Mesenchymal stem cell (in vitro differentiated cells and primary cell): ENCODE measurements at regions not wholly inside any gene's neighbourhood (a gene's known extent, or its start where the extent isn't known, plus 50 kb on each side); places are given as distances from the start of the nearest gene placed in this dataset.

ENCODE experiments used
- DNase-seq: peaks from one replicate; pipeline ENCODE4 v3.0.0-alpha.2; 2013
- H2AFZ ChIP-seq: one replicate; pipeline ENCODE4 v1.6.1; 2013; ENCODE audit warnings: low read depth, mild to moderate bottlenecking, control low read depth, inconsistent platforms, low read length, moderate library complexity
- H2AK5ac ChIP-seq: 2 replicates; pipeline ENCODE4 v1.6.1; 2013; ENCODE audit warnings: low read length, moderate library complexity, mild to moderate bottlenecking, inconsistent platforms; ENCODE audit not compliant: severe bottlenecking
- H2BK120ac ChIP-seq: one replicate; pipeline ENCODE4 v1.6.1; 2013; ENCODE audit warnings: low read depth, mild to moderate bottlenecking, inconsistent platforms, low read length, moderate library complexity
- H2BK12ac ChIP-seq, 2 experiments: one replicate each; pipeline ENCODE4 v1.6.1; 2013; ENCODE audit warnings: inconsistent platforms in 2 of 2, low read length in 2 of 2, mild to moderate bottlenecking in 2 of 2, moderate library complexity in 2 of 2, control low read depth in 1 of 2
- H2BK15ac ChIP-seq: one replicate; pipeline ENCODE4 v1.6.1; 2013; ENCODE audit warnings: mild to moderate bottlenecking, low read depth, inconsistent platforms; ENCODE audit not compliant: poor library complexity, severe bottlenecking
- H2BK5ac ChIP-seq: 2 replicates; pipeline ENCODE4 v1.6.1; 2013; ENCODE audit warnings: low read depth, mild to moderate bottlenecking, low read length, control low read depth, inconsistent platforms; ENCODE audit not compliant: poor library complexity, severe bottlenecking
- H3K14ac ChIP-seq, 2 experiments: one replicate each; pipeline ENCODE4 v1.6.1; 2013; ENCODE audit warnings: inconsistent platforms in 2 of 2, low read length in 2 of 2, control low read depth in 1 of 2, mild to moderate bottlenecking in 1 of 2, moderate library complexity in 1 of 2
- H3K18ac ChIP-seq, 2 experiments: one replicate each; pipeline ENCODE4 v1.6.1; 2013; ENCODE audit warnings: inconsistent platforms in 2 of 2, low read length in 2 of 2, control low read depth in 1 of 2, low read depth in 1 of 2, mild to moderate bottlenecking in 1 of 2
- H3K23ac ChIP-seq, 2 experiments: one replicate each; pipeline ENCODE4 v1.6.1; 2013; ENCODE audit warnings: inconsistent platforms in 2 of 2, low read length in 2 of 2, mild to moderate bottlenecking in 2 of 2, moderate library complexity in 2 of 2, control low read depth in 1 of 2
- H3K27ac ChIP-seq: 2 replicates; pipeline ENCODE4 v1.5.1; 2013; ENCODE audit warnings: mild to moderate bottlenecking, moderate library complexity, low read length, control low read depth, inconsistent platforms; ENCODE audit not compliant: poor library complexity, severe bottlenecking
- H3K27me3 ChIP-seq, 2 experiments: 2 replicates each; pipeline versions ENCODE4 v1.6.1 to v1.7.0; 2013; ENCODE audit warnings: low read length in 2 of 2, mild to moderate bottlenecking in 2 of 2, moderate library complexity in 2 of 2, control low read depth in 1 of 2, inconsistent platforms in 1 of 2; ENCODE audit not compliant: control insufficient read depth in 1 of 2, insufficient read depth in 1 of 2
- H3K36me3 ChIP-seq, 2 experiments: 2 replicates each; pipeline versions ENCODE4 v1.6.1 to v1.7.0; 2013; ENCODE audit warnings: low read length in 2 of 2, control low read depth in 1 of 2, inconsistent platforms in 1 of 2, low read depth in 1 of 2, mild to moderate bottlenecking in 1 of 2; ENCODE audit not compliant: insufficient read depth in 2 of 2, control insufficient read depth in 1 of 2
- H3K4ac ChIP-seq, 2 experiments: one replicate each; pipeline ENCODE4 v1.6.1; 2013; ENCODE audit warnings: inconsistent platforms in 2 of 2, low read length in 2 of 2, mild to moderate bottlenecking in 2 of 2, moderate library complexity in 2 of 2, control low read depth in 1 of 2, low read depth in 1 of 2
- H3K4me1 ChIP-seq: 2 replicates; pipeline ENCODE4 v1.6.1; 2013; ENCODE audit warnings: low read depth, low read length, control low read depth; ENCODE audit not compliant: control insufficient read depth, insufficient read depth
- H3K4me2 ChIP-seq: 2 replicates; pipeline ENCODE4 v1.6.1; 2013; ENCODE audit warnings: low read length, mild to moderate bottlenecking, inconsistent platforms; ENCODE audit not compliant: poor library complexity, severe bottlenecking
- H3K4me3 ChIP-seq, 2 experiments: 2 replicates each; pipeline versions ENCODE4 v1.5.1 to v1.7.0; 2013; ENCODE audit warnings: low read length in 2 of 2, mild to moderate bottlenecking in 2 of 2, control low read depth in 1 of 2, low read depth in 1 of 2; ENCODE audit not compliant: insufficient read depth in 1 of 2
- H3K79me1 ChIP-seq: replicated peaks from 2 replicates; pipeline ENCODE4 v1.6.1; 2013; ENCODE audit warnings: mild to moderate bottlenecking, control low read depth, low read length, inconsistent platforms; ENCODE audit not compliant: poor library complexity, severe bottlenecking
- H3K9ac ChIP-seq: 2 replicates; pipeline ENCODE4 v1.7.0; 2013; ENCODE audit warnings: mild to moderate bottlenecking, low read length, moderate library complexity
- H3K9me3 ChIP-seq: 2 replicates; pipeline ENCODE4 v1.7.0; 2013; ENCODE audit warnings: mild to moderate bottlenecking, low read length; ENCODE audit not compliant: control insufficient read depth
- H4K8ac ChIP-seq: one replicate; pipeline ENCODE4 v1.6.1; 2013; ENCODE audit warnings: inconsistent platforms, mild to moderate bottlenecking, low read length, moderate library complexity
- H4K91ac ChIP-seq: one replicate; pipeline ENCODE4 v1.6.1; 2013; ENCODE audit warnings: mild to moderate bottlenecking, low read length, inconsistent platforms
- WGBS: methylation state at CpG from one replicate; pipeline ENCODE4 v1.1.7; 2013; ENCODE audit warnings: mixed read lengths; 5-methylcytosine and 5-hydroxymethylcytosine counted together

DNA sequence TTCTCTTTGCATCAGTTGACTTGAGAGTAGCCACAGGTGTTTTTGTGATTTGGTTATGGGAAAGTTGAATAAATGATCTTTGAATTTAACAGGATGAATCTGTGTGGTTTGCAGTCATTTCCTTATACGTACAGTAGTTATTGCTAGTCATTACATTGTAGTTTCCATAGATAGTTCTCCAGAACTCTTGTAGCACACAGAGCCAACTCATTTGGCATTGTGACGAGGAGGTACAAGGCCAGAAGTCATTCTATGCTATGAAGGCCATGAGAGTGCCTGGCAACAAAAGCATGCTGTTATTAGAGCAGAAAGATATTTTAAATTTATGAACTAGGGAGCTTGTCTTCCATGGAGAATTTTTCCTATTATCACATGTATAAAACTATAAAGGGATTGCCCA lies 973.0 kb upstream of the CHAC2 start:
- H3K27ac ChIP-seq = no peak overlapping the region
- no peak overlapping the region for H2BK15ac ChIP-seq
- no peak overlapping the region for H2AK5ac ChIP-seq
- H3K4me1 ChIP-seq = no peaks in the 10 kb centered on the region
- H2AFZ ChIP-seq = no peak overlapping the region
- no peak overlapping the region for H3K9ac ChIP-seq
- H3K4ac ChIP-seq = no peak overlapping the region
- 67% methylated on average over 2 of the region's 2 CpGs for WGBS
- no peak overlapping the region for H4K91ac ChIP-seq
- no peak overlapping the region for H4K8ac ChIP-seq
- no peaks in the 10 kb centered on the region for H3K27me3 ChIP-seq
- H2BK120ac ChIP-seq = no peak overlapping the region
- no peak overlapping the region for H2BK5ac ChIP-seq
- no peak overlapping the region for H2BK12ac ChIP-seq
- no peak overlapping the region for H3K18ac ChIP-seq
- H3K14ac ChIP-seq = no peak overlapping the region
- no peak overlapping the region for H3K4me3 ChIP-seq
- H3K36me3 ChIP-seq = no peaks in the 10 kb centered on the region
- H3K9me3 ChIP-seq = peaks cover 12% of the 10 kb centered on the region
- no peaks in the 10 kb centered on the region for H3K79me1 ChIP-seq
- no peak for DNase-seq
- H3K4me2 ChIP-seq = no peak overlapping the region
- no peak overlapping the region for H3K23ac ChIP-seq

DNA sequence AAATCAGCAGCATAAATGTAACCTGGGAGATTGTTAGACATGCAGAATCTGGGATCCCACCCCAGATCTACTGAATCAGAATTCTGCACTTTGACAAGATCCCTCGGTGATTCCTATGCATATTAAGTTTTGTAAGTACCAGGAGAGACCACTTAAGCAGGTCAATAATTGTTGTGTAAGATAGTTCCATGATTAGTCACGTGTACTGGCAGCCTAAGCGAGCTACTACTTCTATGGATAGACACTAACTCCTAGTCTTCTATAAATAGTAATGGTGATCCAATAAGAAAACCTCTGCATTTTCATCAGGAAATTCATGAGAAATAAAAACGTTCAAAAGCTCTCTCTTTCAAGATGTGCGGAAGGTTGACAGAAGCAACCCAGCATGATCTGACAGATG lies 988.2 kb upstream of the CHAC2 start:
- no peak overlapping the region for H2BK5ac ChIP-seq
- H3K4me2 ChIP-seq = no peak overlapping the region
- H3K4me1 ChIP-seq = no peaks in the 10 kb centered on the region
- 77% methylated on average over 3 of the region's 5 CpGs for WGBS
- no peak overlapping the region for H4K8ac ChIP-seq
- no peak overlapping the region for H3K4ac ChIP-seq
- no peak overlapping the region for H2BK12ac ChIP-seq
- DNase-seq = no peak
- no peak overlapping the region for H2AK5ac ChIP-seq
- H3K27me3 ChIP-seq = no peaks in the 10 kb centered on the region
- H3K27ac ChIP-seq = no peak overlapping the region
- H4K91ac ChIP-seq = no peak overlapping the region
- peaks cover 8% of the 10 kb centered on the region for H3K9me3 ChIP-seq
- H3K9ac ChIP-seq = no peak overlapping the region
- no peak overlapping the region for H2BK120ac ChIP-seq
- no peak overlapping the region for H3K4me3 ChIP-seq
- no peaks in the 10 kb centered on the region for H3K36me3 ChIP-seq
- no peak overlapping the region for H3K14ac ChIP-seq
- no peaks in the 10 kb centered on the region for H3K79me1 ChIP-seq
- H3K18ac ChIP-seq = no peak overlapping the region
- H3K23ac ChIP-seq = no peak overlapping the region
- H2AFZ ChIP-seq = no peak overlapping the region
- no peak overlapping the region for H2BK15ac ChIP-seq

DNA sequence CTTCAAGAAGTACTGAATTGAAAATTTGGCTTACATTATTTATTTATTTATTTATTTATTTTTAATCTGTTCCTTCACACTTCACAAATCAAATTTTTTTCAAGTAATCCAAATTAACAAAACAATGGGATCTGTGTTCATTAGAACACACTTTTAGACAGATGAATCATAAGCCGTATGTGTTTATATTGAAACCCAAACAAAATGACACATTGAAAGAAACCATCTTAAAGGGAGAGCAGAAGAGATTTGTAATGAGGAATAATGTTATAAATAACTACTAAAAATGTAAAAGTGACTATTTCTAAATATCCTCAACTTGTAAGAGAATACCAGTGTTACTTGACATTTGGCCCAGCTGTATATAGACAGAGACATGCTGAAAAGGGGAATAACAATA lies 991.0 kb upstream of the CHAC2 start:
- Histone ChIP-seq H3K27me3 (no peaks in the 10 kb centered on the region), H3K4ac (no peak overlapping the region), H3K9me3 (peaks cover 16% of the 10 kb centered on the region), H2BK12ac (no peak overlapping the region), H2BK5ac (no peak overlapping the region), H3K4me1 (no peaks in the 10 kb centered on the region), H3K79me1 (no peaks in the 10 kb centered on the region), H2BK15ac (no peak overlapping the region), H3K18ac (no peak overlapping the region), H3K27ac (no peak overlapping the region), H2AFZ (no peak overlapping the region), H3K4me3 (no peak overlapping the region), H3K36me3 (no peaks in the 10 kb centered on the region), H2BK120ac (no peak overlapping the region), H4K91ac (no peak overlapping the region), H3K23ac (no peak overlapping the region), H3K14ac (no peak overlapping the region), H2AK5ac (no peak overlapping the region), H3K9ac (no peak overlapping the region), H4K8ac (no peak overlapping the region), H3K4me2 (no peak overlapping the region)
- no CpG with 5 or more reads among the region's 1 CpG for WGBS
- DNase-seq = peak; percentile 12

DNA sequence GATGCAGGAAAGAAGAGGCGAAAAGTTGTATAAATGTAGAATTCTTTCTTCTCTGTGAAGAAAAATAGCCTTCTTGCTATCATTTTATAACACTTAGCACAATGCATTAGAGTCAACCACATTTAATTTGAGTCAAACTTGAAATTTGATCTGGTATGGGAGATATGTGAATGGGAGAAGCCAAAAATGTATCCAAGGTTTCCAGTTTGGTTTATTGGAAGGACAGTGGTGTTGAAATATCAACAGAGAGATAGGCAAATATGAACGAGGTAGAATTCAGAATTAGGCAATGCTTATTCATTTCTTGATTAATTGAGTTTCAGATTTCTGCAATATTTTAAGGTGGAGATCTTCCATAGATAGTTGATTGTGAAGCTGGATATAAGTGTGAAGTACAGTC lies 991.9 kb upstream of the CHAC2 start:
- H3K4me3 ChIP-seq = no peak overlapping the region
- H3K18ac ChIP-seq = no peak overlapping the region
- H3K14ac ChIP-seq = no peak overlapping the region
- H3K36me3 ChIP-seq = no peaks in the 10 kb centered on the region
- H3K4me1 ChIP-seq = no peaks in the 10 kb centered on the region
- 66% methylated on average over 1 of the region's 2 CpGs for WGBS
- no peak overlapping the region for H4K91ac ChIP-seq
- no peak overlapping the region for H3K4me2 ChIP-seq
- no peak overlapping the region for H3K27ac ChIP-seq
- no peak overlapping the region for H2AFZ ChIP-seq
- H2BK12ac ChIP-seq = no peak overlapping the region
- no peak overlapping the region for H4K8ac ChIP-seq
- H3K4ac ChIP-seq = no peak overlapping the region
- no peak overlapping the region for H2BK15ac ChIP-seq
- no peaks in the 10 kb centered on the region for H3K79me1 ChIP-seq
- H3K9ac ChIP-seq = no peak overlapping the region
- H3K9me3 ChIP-seq = peaks cover 25% of the 10 kb centered on the region
- H3K23ac ChIP-seq = no peak overlapping the region
- no peak overlapping the region for H2AK5ac ChIP-seq
- no peaks in the 10 kb centered on the region for H3K27me3 ChIP-seq
- no peak overlapping the region for H2BK5ac ChIP-seq
- no peak for DNase-seq
- H2BK120ac ChIP-seq = no peak overlapping the region
